ENCODE measurements at regions not wholly inside any gene's neighbourhood (a gene's known extent, or its start where the extent isn't known, plus 50 kb on each side); places are given as distances from the start of the nearest gene placed in this dataset.

DNA sequence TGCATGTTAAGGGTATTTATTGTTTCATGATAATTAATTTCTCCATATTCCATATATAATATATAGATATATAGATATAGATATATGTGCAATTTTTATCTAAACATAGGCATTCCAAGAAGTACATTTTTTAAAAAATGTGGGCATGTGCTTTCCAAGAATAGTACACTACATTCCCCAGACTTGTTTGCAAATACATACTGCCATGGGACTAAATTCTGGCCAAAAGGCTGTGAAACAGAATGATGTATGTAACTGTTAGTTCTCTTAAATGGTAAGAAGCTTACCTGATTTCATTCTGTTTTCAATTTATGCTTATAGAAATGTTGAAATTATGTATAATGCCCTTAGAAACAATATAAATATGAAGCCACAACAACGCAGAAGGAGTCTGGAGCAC is 503.2 kb upstream of the SPRY2 start:
- TF ChIP-seq CTCF (IDR thresholded peaks at IDR 0.05; ENCODE audit: low read depth, low read length) = no peak
- no peak for TF ChIP-seq POLR2A (IDR thresholded peaks at IDR 0.05; ENCODE audit: extremely low read depth, insufficient read length)
- TF ChIP-seq MAX (IDR thresholded peaks at IDR 0.05; ENCODE audit: low read depth, low read length) = no peak
- TF ChIP-seq MYC (IDR thresholded peaks at IDR 0.05; ENCODE audit: low read depth, low read length) = no peak
